Neural cell (in vitro differentiated cells): ENCODE measurements at regions not wholly inside any gene's neighbourhood (a gene's known extent, or its start where the extent isn't known, plus 50 kb on each side); places are given as distances from the start of the nearest gene placed in this dataset.
A peak's percentile ranks its signal among the peaks of the same experiment; 100 is the strongest.

ENCODE experiments used
- EZH2 ChIP-seq: fragments of 200-600, 300-800 bp; shearing (Covaris generic), sonication (generic); IDR thresholded peaks from 2 replicates; pipeline ENCODE4 v1.6.1; 2014; ENCODE audit warnings: antibody characterized with exemption, low read length, borderline replicate concordance, mild to moderate bottlenecking; ENCODE audit not compliant: insufficient read depth, poor library complexity, severe bottlenecking
- SMC3 ChIP-seq: fragments of 450-650 bp; conservative IDR thresholded peaks from 2 replicates; pipeline ENCODE4 v1.6.1; 2014; ENCODE audit warnings: antibody characterized with exemption, mild to moderate bottlenecking, moderate library complexity; ENCODE audit not compliant: poor library complexity
- TF ChIP-seq, protein P1 (sequence below): fragments of 450-650 bp; IDR thresholded peaks from 2 replicates; pipeline ENCODE4 v1.5.1; 2014; ENCODE audit warnings: antibody characterized with exemption, mild to moderate bottlenecking, moderate library complexity; ENCODE audit not compliant: poor library complexity, severe bottlenecking

GRCh38 chr6:19983374-19983773 is 146.2 kb downstream of the ID4 start:
- no peak for TF ChIP-seq EZH2
- TF ChIP-seq, protein P1, sequence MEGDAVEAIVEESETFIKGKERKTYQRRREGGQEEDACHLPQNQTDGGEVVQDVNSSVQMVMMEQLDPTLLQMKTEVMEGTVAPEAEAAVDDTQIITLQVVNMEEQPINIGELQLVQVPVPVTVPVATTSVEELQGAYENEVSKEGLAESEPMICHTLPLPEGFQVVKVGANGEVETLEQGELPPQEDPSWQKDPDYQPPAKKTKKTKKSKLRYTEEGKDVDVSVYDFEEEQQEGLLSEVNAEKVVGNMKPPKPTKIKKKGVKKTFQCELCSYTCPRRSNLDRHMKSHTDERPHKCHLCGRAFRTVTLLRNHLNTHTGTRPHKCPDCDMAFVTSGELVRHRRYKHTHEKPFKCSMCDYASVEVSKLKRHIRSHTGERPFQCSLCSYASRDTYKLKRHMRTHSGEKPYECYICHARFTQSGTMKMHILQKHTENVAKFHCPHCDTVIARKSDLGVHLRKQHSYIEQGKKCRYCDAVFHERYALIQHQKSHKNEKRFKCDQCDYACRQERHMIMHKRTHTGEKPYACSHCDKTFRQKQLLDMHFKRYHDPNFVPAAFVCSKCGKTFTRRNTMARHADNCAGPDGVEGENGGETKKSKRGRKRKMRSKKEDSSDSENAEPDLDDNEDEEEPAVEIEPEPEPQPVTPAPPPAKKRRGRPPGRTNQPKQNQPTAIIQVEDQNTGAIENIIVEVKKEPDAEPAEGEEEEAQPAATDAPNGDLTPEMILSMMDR = peak; percentile 10
- peak; percentile 21 for TF ChIP-seq SMC3
